ENCODE measurements at regions not wholly inside any gene's neighbourhood (a gene's known extent, or its start where the extent isn't known, plus 50 kb on each side); places are given as distances from the start of the nearest gene placed in this dataset.
A peak's percentile ranks its signal among the peaks of the same experiment; 100 is the strongest.

DNA sequence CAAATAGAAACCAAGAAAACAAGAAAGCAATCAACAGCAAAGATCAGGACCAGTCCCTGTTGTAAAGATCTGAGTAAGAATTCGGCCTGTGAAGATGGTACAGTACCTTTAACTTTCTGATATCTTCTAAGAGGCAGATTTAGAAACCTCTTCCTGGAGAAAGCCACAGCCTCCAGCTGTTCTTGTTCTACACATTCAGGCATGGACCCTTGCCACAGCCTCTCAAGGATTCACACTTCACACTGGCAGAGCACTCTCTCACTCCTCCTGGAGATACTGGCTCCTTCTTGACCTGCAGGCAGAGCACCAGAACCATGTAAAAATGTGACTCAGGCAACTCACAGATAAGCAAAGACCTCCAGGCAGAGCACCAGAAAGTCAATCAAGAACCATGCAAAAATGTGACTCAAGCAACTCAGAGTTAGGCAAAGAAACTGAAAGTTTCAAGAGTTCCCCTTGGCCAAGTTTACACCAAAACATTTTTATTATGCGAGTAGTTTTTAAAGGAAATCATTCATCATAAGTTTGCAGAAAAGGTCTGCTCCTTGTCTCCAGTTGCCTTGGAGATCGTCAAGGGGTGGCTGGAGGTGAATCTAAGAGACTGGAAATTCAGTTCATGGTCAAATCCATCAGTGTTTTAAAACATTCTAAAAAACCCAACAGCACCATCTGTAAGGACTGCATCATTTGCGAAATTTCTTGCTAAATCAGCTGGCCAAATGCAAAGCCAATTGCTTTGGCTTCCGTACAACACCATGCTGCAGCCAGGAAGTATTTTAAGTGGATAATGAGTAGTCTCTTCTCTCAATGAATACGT lies 119.3 kb upstream of the MDM1 start:
- DNase-seq (ENCODE audit: low spot score) = peak; percentile 86

DNA sequence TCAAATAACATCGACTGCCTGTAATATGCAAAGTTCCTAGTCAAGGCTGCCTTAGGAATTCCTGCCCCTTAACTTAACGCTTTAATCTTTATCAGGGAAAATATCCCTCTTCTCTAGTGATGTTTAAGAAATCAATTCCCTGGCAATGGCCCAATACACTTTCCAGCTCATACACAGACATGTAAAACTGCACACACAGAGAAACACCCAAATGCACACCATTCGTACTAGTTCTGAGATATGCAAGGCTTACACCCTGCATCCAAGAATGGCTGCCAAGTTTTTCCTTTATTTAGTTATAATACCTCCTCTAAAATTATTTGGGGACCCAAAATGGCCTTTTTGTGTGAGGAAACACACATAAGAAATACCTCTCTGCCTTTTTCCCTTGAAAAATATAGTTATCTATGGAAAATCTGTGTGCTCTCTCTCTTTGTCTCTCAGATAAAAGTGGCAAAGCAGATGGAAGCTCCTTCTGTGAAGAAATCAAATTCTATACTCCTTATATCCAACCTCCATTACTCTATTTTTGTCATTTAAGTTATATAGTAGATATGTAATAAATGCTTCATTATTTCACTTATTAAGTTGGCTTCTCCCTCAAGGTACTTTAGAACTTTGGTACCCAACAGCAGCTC lies 120.0 kb upstream of the MDM1 start:
- DNase-seq (ENCODE audit: low spot score) = no peak

DNA sequence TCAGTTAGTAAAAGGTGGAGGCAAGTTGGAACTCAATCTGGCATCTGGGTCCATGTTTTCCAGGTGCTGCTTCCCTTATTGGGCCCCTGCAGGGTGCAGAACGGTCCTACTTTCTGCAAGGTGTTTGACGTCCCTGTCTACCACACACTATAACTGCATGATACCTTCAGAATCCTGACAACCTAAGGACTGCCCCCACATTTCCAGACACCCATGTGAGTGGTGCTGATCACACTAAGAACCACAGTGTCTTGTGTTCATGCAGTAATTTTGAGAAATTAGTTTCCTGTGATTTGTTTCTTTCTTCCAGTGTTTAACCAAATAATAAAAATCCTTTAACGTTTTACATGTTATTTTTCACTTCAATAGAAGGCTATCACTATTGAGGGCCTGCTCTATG lies 121.1 kb upstream of the MDM1 start:
- no peak for DNase-seq (ENCODE audit: low spot score)

DNA sequence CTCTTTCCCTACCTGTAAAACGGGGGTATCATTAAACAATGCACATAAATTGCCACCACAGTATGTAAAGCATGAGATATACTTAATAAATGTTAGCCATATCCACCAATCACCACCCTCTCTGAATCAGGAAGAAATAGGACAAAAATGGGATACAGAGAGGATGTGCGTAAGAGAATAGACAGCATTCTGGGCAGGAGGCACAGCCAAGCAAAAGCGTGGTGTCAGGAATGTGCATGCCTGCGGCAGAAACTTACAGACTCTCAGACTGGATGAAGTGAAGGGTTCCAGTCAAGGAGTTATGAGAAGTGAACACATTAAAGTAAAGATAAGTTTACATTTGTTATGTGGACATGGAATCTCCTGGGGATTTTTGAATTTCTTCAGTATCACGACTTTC lies 121.7 kb upstream of the MDM1 start:
- DNase-seq (ENCODE audit: low spot score) = no peak

GRCh38 chr12:68454892-68455291 lies 122.7 kb upstream of the MDM1 start:
- peak; percentile 36 for DNase-seq (ENCODE audit: low spot score)

DNA sequence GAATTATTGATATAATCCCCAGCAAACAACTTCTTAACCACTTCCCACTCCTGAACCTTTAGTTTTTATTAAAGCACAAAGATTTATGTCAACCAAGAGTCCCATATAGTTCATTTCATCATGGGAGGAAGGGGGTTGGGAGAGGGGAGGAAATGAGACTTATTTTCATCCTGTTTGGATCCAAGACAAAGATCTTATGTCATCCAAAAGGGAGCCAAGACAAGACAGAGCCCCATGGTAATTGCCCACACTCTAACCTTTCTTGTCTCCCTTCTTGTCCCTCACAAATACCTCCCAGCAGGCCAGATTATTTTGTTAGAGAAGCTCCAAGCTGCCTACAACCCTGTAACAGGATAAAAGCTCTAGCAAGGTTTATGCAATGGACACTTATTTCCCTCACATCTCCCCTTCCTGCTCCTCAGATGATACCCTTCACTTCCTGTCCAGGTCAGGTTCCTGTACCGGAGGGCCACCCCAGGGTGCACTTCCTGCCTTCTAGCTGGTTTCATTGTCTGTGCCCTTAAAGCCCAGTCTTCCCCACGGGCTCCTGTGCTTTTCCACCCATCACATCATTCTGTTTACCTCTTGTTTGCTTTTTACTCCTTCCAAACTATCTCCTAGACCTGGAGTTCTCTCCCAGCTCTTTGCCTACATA lies 123.7 kb upstream of the MDM1 start:
- no peak for DNase-seq (ENCODE audit: low spot score)

DNA sequence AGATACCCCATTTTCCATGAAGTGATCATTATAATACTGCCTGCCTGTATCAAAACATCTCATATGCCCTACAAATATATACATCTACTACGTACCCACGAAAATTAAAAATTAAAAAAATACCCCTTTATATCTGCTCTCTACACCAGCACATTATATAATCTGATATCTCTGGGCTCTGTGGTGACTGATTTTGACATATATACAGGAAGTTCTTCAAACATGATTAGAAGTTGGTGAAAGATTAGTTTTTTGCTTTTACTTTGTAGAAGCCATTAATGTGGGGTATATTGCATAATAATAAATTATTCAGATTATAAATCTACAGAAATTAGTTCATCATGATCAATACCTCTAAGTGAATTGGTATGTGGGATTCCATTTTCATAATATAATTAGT lies 126.7 kb upstream of the MDM1 start:
- DNase-seq (ENCODE audit: low spot score) = no peak

DNA sequence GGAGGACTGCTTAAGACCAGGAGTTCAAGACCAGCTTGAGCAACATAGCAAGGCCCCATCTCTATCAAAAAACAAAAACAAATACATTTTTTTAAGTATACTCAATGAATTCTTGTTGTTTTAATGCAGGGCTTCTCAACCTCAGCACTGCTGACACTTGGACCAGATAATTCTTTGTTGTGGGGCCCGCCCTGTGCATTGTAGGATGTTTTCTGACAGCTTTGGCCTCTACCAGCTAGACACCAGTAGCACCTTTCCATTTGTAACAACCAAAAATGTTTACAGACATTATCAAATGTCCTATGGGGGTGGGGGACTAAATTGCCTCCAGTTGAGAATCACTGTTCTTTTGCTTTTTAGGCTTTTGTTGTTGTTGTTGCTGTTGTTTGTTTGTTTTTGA lies 128.1 kb upstream of the MDM1 start:
- no peak for DNase-seq (ENCODE audit: low spot score)

DNA sequence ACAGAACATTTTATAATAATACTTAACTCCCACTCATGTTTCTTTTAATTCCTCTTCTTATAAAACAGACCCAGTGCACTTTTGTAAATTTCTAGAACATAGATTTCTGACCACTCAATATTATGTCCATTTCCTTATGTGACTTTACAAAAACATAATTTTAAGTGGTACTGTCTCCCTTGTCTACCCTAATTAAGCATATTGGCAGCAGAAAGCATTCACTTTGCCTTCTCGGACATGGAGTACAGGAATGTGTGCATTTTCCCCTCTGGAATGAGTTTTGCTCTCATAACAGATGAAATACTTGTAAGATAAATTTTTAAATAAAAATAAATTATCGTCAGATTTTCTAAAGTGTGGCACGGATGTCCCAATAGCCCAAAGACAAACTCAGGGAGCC lies 129.5 kb upstream of the MDM1 start:
- DNase-seq (ENCODE audit: low spot score) = no peak

GRCh38 chr12:68462803-68463202 lies 130.6 kb upstream of the MDM1 start:
- DNase-seq (ENCODE audit: low spot score) = peak; percentile 32

DNA sequence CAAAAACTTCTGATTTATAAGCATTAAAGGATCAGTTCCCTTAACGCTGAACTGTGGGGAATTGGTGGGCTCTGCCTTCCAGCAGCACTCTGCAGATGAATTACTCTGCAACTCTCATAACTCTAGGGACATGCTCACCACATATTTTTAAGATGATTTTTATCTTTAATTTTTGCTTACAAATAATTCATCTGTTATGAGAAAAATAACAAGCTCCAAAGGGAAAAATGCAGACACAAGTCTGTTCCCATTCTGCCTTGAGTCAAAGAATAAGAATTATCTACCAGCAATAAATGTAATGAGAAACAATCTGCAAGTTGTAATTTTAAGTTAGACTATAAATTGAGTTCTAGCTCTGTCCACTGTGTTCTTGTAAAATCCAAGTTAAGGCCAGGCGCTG lies 133.1 kb upstream of the MDM1 start:
- no peak for DNase-seq (ENCODE audit: low spot score)

GRCh38 chr12:68467514-68467913 lies 135.4 kb upstream of the MDM1 start:
- DNase-seq (ENCODE audit: low spot score) = no peak

GRCh38 chr12:68468036-68468435 lies 135.9 kb upstream of the MDM1 start:
- no peak for DNase-seq (ENCODE audit: low spot score)

GRCh38 chr12:68469113-68469512 lies 137.0 kb upstream of the MDM1 start:
- DNase-seq (ENCODE audit: low spot score) = no peak

DNA sequence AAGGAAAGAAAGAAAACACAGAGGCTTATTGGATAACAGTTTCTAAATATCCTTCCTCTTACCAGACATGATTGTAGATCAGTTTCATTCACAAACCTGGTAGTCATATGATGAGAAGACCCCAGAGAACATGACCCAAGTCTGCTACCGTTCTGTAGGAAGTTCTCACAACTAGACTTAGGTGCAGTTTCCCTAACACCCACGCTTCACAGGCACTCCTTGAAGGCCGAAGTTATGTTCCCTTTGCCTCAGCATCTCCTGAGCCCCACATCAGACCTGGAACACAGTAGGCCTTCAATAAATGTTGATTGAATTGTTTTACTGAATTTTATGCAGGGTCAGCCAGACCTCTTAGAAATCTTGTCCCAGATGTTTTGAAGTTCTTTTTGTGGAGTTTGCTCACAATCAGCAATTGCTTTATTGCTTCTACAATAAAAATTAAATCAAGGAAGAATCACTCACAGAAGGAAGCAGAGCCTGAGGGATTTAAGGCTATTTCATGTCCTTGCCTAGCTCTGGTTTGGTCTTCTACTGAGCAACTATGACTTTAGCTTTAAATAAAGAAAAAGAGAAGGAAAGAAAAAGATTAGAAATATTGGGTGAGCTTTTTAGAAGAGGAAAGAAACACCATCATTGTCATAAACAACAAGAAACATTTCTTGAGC lies 138.6 kb upstream of the MDM1 start:
- no peak for DNase-seq (ENCODE audit: low spot score)

GRCh38 chr12:68474467-68475204 lies 136.1 kb upstream of the RAP1B start:
- DNase-seq (ENCODE audit: low spot score) = no peak

DNA sequence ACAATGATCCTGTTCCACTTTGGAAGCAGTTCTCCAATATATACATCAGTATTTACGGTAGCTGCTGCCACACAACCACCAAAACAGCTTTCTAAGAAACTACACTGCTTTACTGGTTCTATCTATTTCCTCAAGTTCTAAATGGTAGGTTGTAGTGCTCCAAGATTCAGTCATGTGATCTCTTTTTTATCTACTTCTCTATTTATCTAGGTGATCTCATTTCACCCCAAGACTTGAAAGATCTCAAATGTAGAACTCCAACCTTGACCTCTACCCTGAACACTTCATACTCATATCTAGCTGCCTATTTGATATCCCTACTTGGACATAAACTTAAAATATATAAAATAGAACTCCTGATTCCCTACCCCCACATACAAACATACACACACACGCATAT lies 133.9 kb upstream of the RAP1B start:
- DNase-seq (ENCODE audit: low spot score) = no peak

GRCh38 chr12:68477261-68477772 lies 133.4 kb upstream of the RAP1B start:
- DNase-seq (ENCODE audit: low spot score) = no peak

DNA sequence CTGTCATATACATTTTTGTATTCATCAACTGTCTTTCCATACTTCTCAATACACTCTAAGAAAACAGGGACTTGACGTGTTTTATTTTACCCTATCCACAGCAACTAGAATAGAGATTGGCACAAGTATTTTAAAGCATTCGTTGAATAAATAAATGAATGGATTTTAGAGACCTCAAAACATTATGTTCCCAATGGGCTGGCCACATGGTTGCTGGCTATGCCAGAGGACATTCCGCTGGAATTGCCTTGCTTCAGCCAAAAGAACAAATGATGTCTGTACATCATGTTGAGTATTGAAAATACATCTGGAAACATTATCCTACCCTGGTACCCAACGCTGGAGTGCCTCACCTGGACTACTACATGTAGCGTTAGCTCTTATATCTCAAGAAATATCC lies 132.8 kb upstream of the RAP1B start:
- no peak for DNase-seq (ENCODE audit: low spot score)

DNA sequence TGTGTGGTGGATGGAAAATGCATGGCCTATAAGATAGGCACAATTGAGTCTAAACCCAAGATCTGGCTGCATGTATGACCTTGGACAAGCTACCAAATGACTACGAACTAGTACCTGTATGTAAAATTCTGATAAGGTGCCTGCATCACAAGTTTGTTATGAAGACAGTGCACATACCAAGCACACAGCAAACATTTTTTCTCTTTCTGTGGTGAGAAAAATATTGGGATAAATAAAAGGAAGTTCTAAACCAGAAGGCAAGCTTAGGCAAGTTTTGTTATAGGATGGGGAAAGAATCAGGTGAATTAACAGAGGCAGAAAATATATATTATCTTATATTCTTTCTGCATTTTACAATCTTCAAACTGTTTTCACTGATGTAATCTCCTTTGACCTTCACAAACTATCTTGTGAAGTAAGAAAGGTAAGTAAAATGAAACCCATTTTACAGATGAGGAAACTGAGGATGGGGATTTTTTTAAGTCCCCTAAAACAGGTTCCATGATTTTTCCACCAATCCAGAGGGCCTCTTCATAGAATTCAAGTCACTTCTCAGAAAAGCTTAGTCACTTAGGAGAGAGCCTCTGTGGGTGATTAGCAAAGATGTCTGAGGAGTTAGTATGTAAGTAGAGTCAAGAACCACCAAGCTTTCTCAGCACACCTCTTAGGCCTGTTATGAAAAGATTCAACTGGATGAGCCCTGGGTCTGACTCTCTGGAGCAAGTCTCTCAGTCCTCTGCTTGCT lies 132.0 kb upstream of the RAP1B start:
- DNase-seq (ENCODE audit: low spot score) = no peak

DNA sequence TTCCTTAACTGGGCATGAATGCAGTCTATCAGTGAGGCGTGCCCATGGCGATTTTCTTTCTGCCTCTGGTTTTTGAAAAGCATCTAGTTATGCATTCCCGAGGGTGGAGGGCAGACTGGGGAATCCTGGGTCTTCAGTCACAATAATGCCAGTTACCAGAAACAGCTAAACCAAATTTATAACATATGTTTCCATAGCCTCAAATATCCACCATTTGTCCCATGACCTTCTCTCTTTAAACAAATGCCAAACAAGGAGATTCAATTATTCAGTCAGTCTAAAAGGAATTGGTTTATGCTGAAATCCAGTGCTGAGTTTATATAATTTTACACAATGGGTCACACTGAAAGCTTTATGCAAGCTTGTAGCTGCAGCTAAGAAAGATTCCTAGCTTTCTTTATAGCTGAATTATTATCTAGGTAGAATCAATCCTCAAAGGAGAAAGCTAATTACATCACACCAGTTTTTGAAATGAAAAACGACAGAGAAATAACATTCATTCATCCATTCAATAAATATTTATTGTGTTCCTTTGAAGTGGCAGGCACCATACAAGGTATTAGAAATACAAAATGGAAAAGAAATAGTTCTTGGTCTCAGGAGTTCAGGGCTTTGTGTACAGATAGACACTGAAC lies 131.3 kb upstream of the RAP1B start:
- no peak for DNase-seq (ENCODE audit: low spot score)

Data from CD4-positive, alpha-beta T cell treated with Interleukin-15 for 4 hours (primary cell).